ENCODE measurements at regions not wholly inside any gene's neighbourhood (a gene's known extent, or its start where the extent isn't known, plus 50 kb on each side); places are given as distances from the start of the nearest gene placed in this dataset.
"Not testable (repeated sequence)": the region's sequence is repeated elsewhere in the genome, so short reads cannot be mapped to it uniquely, and the experiment has no call there.

- no peak for TF ChIP-seq CTCF (IDR thresholded peaks at IDR 0.05; ENCODE audit: unreplicated experiment)
- ChIA-PET CTCF (no interaction called here), POLR2A (no interaction called here)
- no peaks in the 10 kb centered on the region for H3K27me3 Mint-ChIP-seq (ENCODE audit: insufficient read depth, unreplicated experiment)
- no peaks in the 10 kb centered on the region for H3K4me1 Mint-ChIP-seq (ENCODE audit: insufficient read depth, unreplicated experiment)
- H3K4me3 Mint-ChIP-seq (ENCODE audit: unreplicated experiment), result no peak overlapping the region
- H3K27ac Mint-ChIP-seq (ENCODE audit: low read depth, unreplicated experiment), result no peak overlapping the region
- no TSS peak for BruUV-seq (replicated peaks)
- H3K9me3 Mint-ChIP-seq (ENCODE audit: unreplicated experiment), result no peaks in the 10 kb centered on the region
- intact Hi-C loops (cut with micrococcal nuclease), result no loop called here
- DNase-seq (ENCODE audit: unreplicated experiment), result no peak
- no peaks in the 10 kb centered on the region for H3K36me3 Mint-ChIP-seq (ENCODE audit: insufficient read depth, unreplicated experiment)
These were observed 70.2 kb upstream of the DAPP1 start for GRCh38 chr4:99746443-99746842.

GRCh38 chr4:99736846-99737245 is 79.2 kb upstream of the C4orf54 start:
- Mint-ChIP-seq H3K4me1 (ENCODE audit: insufficient read depth, unreplicated experiment) (no peaks in the 10 kb centered on the region), H3K27ac (ENCODE audit: low read depth, unreplicated experiment) (no peak overlapping the region), H3K4me3 (ENCODE audit: unreplicated experiment) (no peak overlapping the region), H3K36me3 (ENCODE audit: insufficient read depth, unreplicated experiment) (no peaks in the 10 kb centered on the region), H3K27me3 (ENCODE audit: insufficient read depth, unreplicated experiment) (no peaks in the 10 kb centered on the region), H3K9me3 (ENCODE audit: unreplicated experiment) (peaks cover 10% of the 10 kb centered on the region)
- POLR2A ChIA-PET, result no interaction called here
- CTCF ChIA-PET, result interaction anchor here (0.7 kb wide), 1 partner anchor 285 kb away, joined by 4 read pairs; no protein-coding TSS in a partner anchor
- BruUV-seq (replicated peaks), result no TSS peak
- TF ChIP-seq CTCF (IDR thresholded peaks at IDR 0.05; ENCODE audit: unreplicated experiment), result no peak
- intact Hi-C loops (cut with micrococcal nuclease), result no loop called here
- no peak for DNase-seq (ENCODE audit: unreplicated experiment)

GRCh38 chr4:99735822-99736221 is 78.2 kb upstream of the C4orf54 start:
- TF ChIP-seq CTCF (IDR thresholded peaks at IDR 0.05; ENCODE audit: unreplicated experiment), result no peak
- Mint-ChIP-seq H3K27ac (ENCODE audit: low read depth, unreplicated experiment) (no peak overlapping the region), H3K27me3 (ENCODE audit: insufficient read depth, unreplicated experiment) (no peaks in the 10 kb centered on the region), H3K9me3 (ENCODE audit: unreplicated experiment) (peaks cover 10% of the 10 kb centered on the region), H3K4me3 (ENCODE audit: unreplicated experiment) (no peak overlapping the region), H3K36me3 (ENCODE audit: insufficient read depth, unreplicated experiment) (no peaks in the 10 kb centered on the region), H3K4me1 (ENCODE audit: insufficient read depth, unreplicated experiment) (no peaks in the 10 kb centered on the region)
- CTCF ChIA-PET, result no interaction called here
- BruUV-seq (replicated peaks), result no TSS peak
- POLR2A ChIA-PET, result interaction anchor here (0.9 kb wide), 1 partner anchor 14 kb away, joined by 4 read pairs; no protein-coding TSS in a partner anchor
- DNase-seq (ENCODE audit: unreplicated experiment), result no peak
- intact Hi-C loops (cut with micrococcal nuclease), result no loop called here

GRCh38 chr4:99734583-99735322 is 77.1 kb upstream of the C4orf54 start:
- Mint-ChIP-seq H3K27me3 (ENCODE audit: insufficient read depth, unreplicated experiment) (no peaks in the 10 kb centered on the region), H3K4me1 (ENCODE audit: insufficient read depth, unreplicated experiment) (no peaks in the 10 kb centered on the region), H3K27ac (ENCODE audit: low read depth, unreplicated experiment) (no peak overlapping the region), H3K9me3 (ENCODE audit: unreplicated experiment) (peaks cover 9% of the 10 kb centered on the region), H3K36me3 (ENCODE audit: insufficient read depth, unreplicated experiment) (no peaks in the 10 kb centered on the region), H3K4me3 (ENCODE audit: unreplicated experiment) (no peak overlapping the region)
- no peak for TF ChIP-seq CTCF (IDR thresholded peaks at IDR 0.05; ENCODE audit: unreplicated experiment)
- DNase-seq (ENCODE audit: unreplicated experiment), result no peak
- BruUV-seq (replicated peaks), result no TSS peak
- intact Hi-C loops (cut with micrococcal nuclease), result no loop called here
- POLR2A ChIA-PET, result interaction anchor here (0.9 kb wide), 1 partner anchor 15 kb away, joined by 4 read pairs; no protein-coding TSS in a partner anchor
- CTCF ChIA-PET, result interaction anchor here (0.6 kb wide), 1 partner anchor 15 kb away, joined by 3 read pairs; no protein-coding TSS in a partner anchor

- H3K36me3 Mint-ChIP-seq (ENCODE audit: insufficient read depth, unreplicated experiment); intact Hi-C loops (cut with micrococcal nuclease); H3K4me3 Mint-ChIP-seq (ENCODE audit: unreplicated experiment); H3K27me3 Mint-ChIP-seq (ENCODE audit: insufficient read depth, unreplicated experiment); CTCF ChIA-PET; H3K4me1 Mint-ChIP-seq (ENCODE audit: insufficient read depth, unreplicated experiment); H3K27ac Mint-ChIP-seq (ENCODE audit: low read depth, unreplicated experiment); DNase-seq (ENCODE audit: unreplicated experiment); BruUV-seq (replicated peaks); H3K9me3 Mint-ChIP-seq (ENCODE audit: unreplicated experiment): not testable (repeated sequence)
- POLR2A ChIA-PET, result interaction anchor here (0.6 kb wide), 1 partner anchor 242 kb away, joined by 3 read pairs; no protein-coding TSS in a partner anchor
These were observed 75.8 kb upstream of the C4orf54 start for GRCh38 chr4:99733455-99733854.

Measured in MCF 10A (cell line).